SK-N-SH treated with all-trans-retinoic acid at 6 μM for 48 hours (cell line): ENCODE measurements at regions not wholly inside any gene's neighbourhood (a gene's known extent, or its start where the extent isn't known, plus 50 kb on each side); places are given as distances from the start of the nearest gene placed in this dataset.

Experiments
- ARNTL ChIP-seq: fragments of 450-650 bp; formaldehyde crosslinking; IDR thresholded peaks from 2 replicates; pipeline ENCODE4 v1.5.0; 2020; ENCODE audit warnings: low read depth, mild to moderate bottlenecking, moderate library complexity, borderline replicate concordance
- CSDC2 ChIP-seq: fragments of 250-450 bp; sonication (Bioruptor Pico); IDR thresholded peaks from 2 replicates; pipeline ENCODE4 v1.5.0; 2020; ENCODE audit warnings: mild to moderate bottlenecking, moderate library complexity
- ISL1 ChIP-seq: fragments of 250-450 bp; sonication (Bioruptor Pico); IDR thresholded peaks from 2 replicates; pipeline ENCODE4 v2.1.2; 2022; ENCODE audit warnings: mild to moderate bottlenecking, moderate library complexity
- OSR1 ChIP-seq: fragments of 250-450 bp; sonication (Bioruptor Pico); IDR thresholded peaks from 2 replicates; pipeline ENCODE4 v1.8.0; 2022; ENCODE audit warnings: moderate library complexity, mild to moderate bottlenecking, inconsistent platforms
- PATZ1 ChIP-seq: fragments of 250-450 bp; sonication (Bioruptor Pico); IDR thresholded peaks from 2 replicates; pipeline ENCODE4 v1.8.0; 2020; ENCODE audit warnings: mild to moderate bottlenecking, moderate library complexity, borderline replicate concordance
- RARB ChIP-seq: fragments of 250-450 bp; sonication (Bioruptor Pico); IDR thresholded peaks from 2 replicates; pipeline ENCODE4 v1.8.0; 2021; ENCODE audit warnings: mild to moderate bottlenecking, moderate library complexity
- ZFP3 ChIP-seq: fragments of 250-450 bp; sonication (Bioruptor Pico); IDR thresholded peaks from 2 replicates; pipeline ENCODE4 v1.5.0; 2020; ENCODE audit warnings: mild to moderate bottlenecking, moderate library complexity
- ZFP30 ChIP-seq: fragments of 450-650 bp; formaldehyde crosslinking; IDR thresholded peaks from 2 replicates; pipeline ENCODE4 v1.5.0; 2022; ENCODE audit warnings: mild to moderate bottlenecking, moderate library complexity

GRCh38 chr14:86943391-86944365 lies 1049.3 kb downstream of the GALC start:
- TF ChIP-seq ISL1 = no peak
- TF ChIP-seq ZFP30 (CRISPR knock-in tag) = no peak
- no peak for TF ChIP-seq CSDC2 (CRISPR knock-in tag)
- no peak for TF ChIP-seq PATZ1 (CRISPR knock-in tag)
- TF ChIP-seq RARB (CRISPR knock-in tag) = no peak
- TF ChIP-seq OSR1 = no peak
- no peak for TF ChIP-seq ZFP3
- no peak for TF ChIP-seq ARNTL (CRISPR knock-in tag)
